ENCODE measurements at regions not wholly inside any gene's neighbourhood (a gene's known extent, or its start where the extent isn't known, plus 50 kb on each side); places are given as distances from the start of the nearest gene placed in this dataset.
"Not testable (repeated sequence)": the region's sequence is repeated elsewhere in the genome, so short reads cannot be mapped to it uniquely, and the experiment has no call there.

GRCh38 chr6:169093770-169094551 lies 159.7 kb downstream of the THBS2 start:
- Mint-ChIP-seq H3K36me3 (ENCODE audit: unreplicated experiment) (peaks cover 22% of the 10 kb centered on the region), H3K4me1 (ENCODE audit: low read depth, unreplicated experiment) (no peaks in the 10 kb centered on the region), H3K27ac (ENCODE audit: unreplicated experiment) (no peak overlapping the region), H3K9me3 (ENCODE audit: unreplicated experiment) (peaks cover 8% of the 10 kb centered on the region), H3K4me3 (ENCODE audit: unreplicated experiment) (no peak overlapping the region), H3K27me3 (ENCODE audit: unreplicated experiment) (peaks cover under 1% of the 10 kb centered on the region)
- TF ChIP-seq CTCF (IDR thresholded peaks at IDR 0.05; ENCODE audit: partially characterized antibody, unreplicated experiment), result no peak
- no peak for DNase-seq

- DNase-seq, result no peak
- no peak for TF ChIP-seq CTCF (IDR thresholded peaks at IDR 0.05; ENCODE audit: partially characterized antibody, unreplicated experiment)
- Mint-ChIP-seq H3K4me3 (ENCODE audit: unreplicated experiment) (no peak overlapping the region), H3K27ac (ENCODE audit: unreplicated experiment) (no peak overlapping the region), H3K36me3 (ENCODE audit: unreplicated experiment) (peaks cover 22% of the 10 kb centered on the region), H3K27me3 (ENCODE audit: unreplicated experiment) (peaks cover 1% of the 10 kb centered on the region), H3K4me1 (ENCODE audit: low read depth, unreplicated experiment) (no peaks in the 10 kb centered on the region), H3K9me3 (ENCODE audit: unreplicated experiment) (peaks cover 8% of the 10 kb centered on the region)
Measured at GRCh38 chr6:169093066-169093723, 160.5 kb downstream of the THBS2 start.

- Mint-ChIP-seq H3K27ac (ENCODE audit: unreplicated experiment) (no peak overlapping the region), H3K27me3 (ENCODE audit: unreplicated experiment) (peaks cover 1% of the 10 kb centered on the region), H3K4me3 (ENCODE audit: unreplicated experiment) (no peak overlapping the region), H3K4me1 (ENCODE audit: low read depth, unreplicated experiment) (no peaks in the 10 kb centered on the region), H3K9me3 (ENCODE audit: unreplicated experiment) (peaks cover 8% of the 10 kb centered on the region), H3K36me3 (ENCODE audit: unreplicated experiment) (peaks cover 22% of the 10 kb centered on the region)
- DNase-seq, result no peak
- TF ChIP-seq CTCF (IDR thresholded peaks at IDR 0.05; ENCODE audit: partially characterized antibody, unreplicated experiment), result no peak
Measured at GRCh38 chr6:169092375-169092774, 161.3 kb downstream of the THBS2 start.

- not testable (repeated sequence) for DNase-seq; H3K4me3 Mint-ChIP-seq (ENCODE audit: unreplicated experiment); H3K27ac Mint-ChIP-seq (ENCODE audit: unreplicated experiment); H3K27me3 Mint-ChIP-seq (ENCODE audit: unreplicated experiment); H3K4me1 Mint-ChIP-seq (ENCODE audit: low read depth, unreplicated experiment); H3K9me3 Mint-ChIP-seq (ENCODE audit: unreplicated experiment)
- peaks cover 22% of the 10 kb centered on the region for H3K36me3 Mint-ChIP-seq (ENCODE audit: unreplicated experiment)
Measured at GRCh38 chr6:169090514-169091127, 163.0 kb downstream of the THBS2 start.

GRCh38 chr6:169088762-169089161 lies 164.9 kb downstream of the THBS2 start:
- H3K27ac Mint-ChIP-seq (ENCODE audit: unreplicated experiment), result no peak overlapping the region
- no peaks in the 10 kb centered on the region for H3K4me1 Mint-ChIP-seq (ENCODE audit: low read depth, unreplicated experiment)
- no peak for TF ChIP-seq CTCF (IDR thresholded peaks at IDR 0.05; ENCODE audit: partially characterized antibody, unreplicated experiment)
- H3K9me3 Mint-ChIP-seq (ENCODE audit: unreplicated experiment), result peaks cover 5% of the 10 kb centered on the region
- H3K27me3 Mint-ChIP-seq (ENCODE audit: unreplicated experiment), result peaks cover 3% of the 10 kb centered on the region
- no peak overlapping the region for H3K4me3 Mint-ChIP-seq (ENCODE audit: unreplicated experiment)
- peaks cover 18% of the 10 kb centered on the region for H3K36me3 Mint-ChIP-seq (ENCODE audit: unreplicated experiment)
- DNase-seq, result no peak
